Hepatocyte (in vitro differentiated cells): ENCODE measurements at regions not wholly inside any gene's neighbourhood (a gene's known extent, or its start where the extent isn't known, plus 50 kb on each side); places are given as distances from the start of the nearest gene placed in this dataset.

Source experiments
- CTCF ChIP-seq: fragments of 200-600 bp; sonication (generic); IDR thresholded peaks from 2 replicates; pipeline ENCODE4 v1.5.1; 2016; ENCODE audit warnings: antibody characterized with exemption, mild to moderate bottlenecking; ENCODE audit not compliant: poor library complexity
- EZH2 ChIP-seq: fragments of 200-600 bp; sonication (generic); IDR thresholded peaks from 2 replicates; pipeline ENCODE4 v1.6.1; 2016; ENCODE audit warnings: antibody characterized with exemption, mild to moderate bottlenecking, borderline replicate concordance
- EZH2phosphoT487 ChIP-seq: fragments of 200-600 bp; sonication (generic); IDR thresholded peaks from one replicate; pipeline ENCODE4 v1.6.1; 2018; ENCODE audit warnings: antibody characterized with exemption, mild to moderate bottlenecking, low read depth, moderate library complexity; ENCODE audit not compliant: unreplicated experiment, severe bottlenecking

- no peak for TF ChIP-seq CTCF
- no peak for TF ChIP-seq EZH2
- TF ChIP-seq EZH2phosphoT487 = no peak
These were observed 920.0 kb downstream of the UQCRFS1 start for GRCh38 chr19:28292822-28293500.
